ENCODE measurements at regions not wholly inside any gene's neighbourhood (a gene's known extent, or its start where the extent isn't known, plus 50 kb on each side); places are given as distances from the start of the nearest gene placed in this dataset.
A peak's percentile ranks its signal among the peaks of the same experiment; 100 is the strongest.

DNA sequence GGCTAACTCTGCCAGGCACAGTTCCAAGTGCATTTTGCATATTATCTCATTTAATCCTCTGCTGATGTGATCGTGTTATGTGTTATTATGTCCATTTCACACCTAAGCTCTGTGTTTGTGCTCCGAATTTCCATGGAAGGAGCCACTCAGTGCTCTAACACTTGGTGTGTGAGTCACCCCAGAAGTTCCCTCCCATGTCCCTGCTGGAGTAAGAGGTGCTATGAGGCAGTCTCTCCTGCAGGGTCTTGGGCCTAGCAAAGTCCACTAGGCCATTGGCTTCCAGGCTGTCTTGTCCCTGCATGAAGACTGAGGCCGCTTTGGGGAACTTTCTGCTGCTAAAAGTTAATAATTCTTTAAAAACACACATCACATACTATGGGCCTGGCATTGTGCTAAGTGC lies 405.9 kb upstream of the SULF2 start:
- WGBS, result 69% methylated on average over 2 of the region's 3 CpGs
- no peaks in the 10 kb centered on the region for H3K79me1 ChIP-seq (replicated peaks; ENCODE audit: low read length, poor library complexity, severe bottlenecking)

DNA sequence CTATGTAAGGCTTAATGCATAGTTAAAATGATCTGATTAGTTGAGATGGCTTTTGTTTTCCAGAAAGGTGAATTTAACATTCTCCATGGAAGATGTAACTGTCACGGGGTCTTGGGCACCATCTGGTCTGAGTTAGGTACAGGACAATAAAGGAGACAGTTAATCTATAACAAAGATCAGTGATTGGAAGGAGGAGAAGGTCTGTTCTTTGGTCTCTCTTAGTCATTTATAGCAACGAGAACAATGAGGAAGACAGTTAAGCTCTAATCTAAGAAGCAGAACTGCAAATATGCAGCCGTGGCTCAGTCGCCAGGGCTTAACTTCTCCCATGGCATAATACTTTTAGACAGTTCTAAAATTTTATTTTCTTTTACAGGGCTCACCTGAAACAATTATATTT lies 405.5 kb upstream of the SULF2 start:
- no peak overlapping the region for H3K18ac ChIP-seq (ENCODE audit: low read depth in 1 of 2, low read length in 2 of 2)
- no peak overlapping the region for H3K4me3 ChIP-seq (ENCODE audit: insufficient read depth in 1 of 2, low read depth in 1 of 2, low read length in 2 of 2)
- no peaks in the 10 kb centered on the region for H3K79me1 ChIP-seq (replicated peaks; ENCODE audit: low read length, poor library complexity, severe bottlenecking)
- 52% methylated on average over 4 of the region's 4 CpGs for WGBS
- no peak overlapping the region for H3K14ac ChIP-seq (ENCODE audit: low read length in 2 of 2)
- no peak overlapping the region for H2AK5ac ChIP-seq (ENCODE audit: low read length, severe bottlenecking)
- no peak overlapping the region for H3K27ac ChIP-seq (ENCODE audit: low read length, poor library complexity, severe bottlenecking)
- H2BK15ac ChIP-seq (ENCODE audit: low read depth, poor library complexity, severe bottlenecking), result no peak overlapping the region
- H4K91ac ChIP-seq (ENCODE audit: low read length), result no peak overlapping the region
- H2BK5ac ChIP-seq (ENCODE audit: low read depth, low read length, poor library complexity, severe bottlenecking), result no peak overlapping the region
- DNase-seq, result no peak
- no peak overlapping the region for H3K4me2 ChIP-seq (ENCODE audit: low read length, poor library complexity, severe bottlenecking)
- H2BK120ac ChIP-seq (ENCODE audit: low read depth, low read length), result no peak overlapping the region
- H3K9me3 ChIP-seq (ENCODE audit: control insufficient read depth, low read length), result no peaks in the 10 kb centered on the region
- peaks cover 0 to 46% of the 10 kb centered on the region in 2 experiments for H3K27me3 ChIP-seq (ENCODE audit: control insufficient read depth in 1 of 2, insufficient read depth in 1 of 2, low read length in 2 of 2)
- H4K8ac ChIP-seq (ENCODE audit: low read length), result no peak overlapping the region
- no peak overlapping the region for H3K9ac ChIP-seq (ENCODE audit: low read length)
- H3K36me3 ChIP-seq (ENCODE audit: control insufficient read depth in 1 of 2, insufficient read depth in 2 of 2, low read depth in 1 of 2, low read length in 2 of 2), result no peaks in the 10 kb centered on the region
- no peak overlapping the region for H2BK12ac ChIP-seq (ENCODE audit: low read length in 2 of 2)
- H3K4me1 ChIP-seq (ENCODE audit: control insufficient read depth, insufficient read depth, low read depth, low read length), result peaks cover 6% of the 10 kb centered on the region
- H2AFZ ChIP-seq (ENCODE audit: low read depth, low read length), result no peak overlapping the region
- no peak overlapping the region for H3K4ac ChIP-seq (ENCODE audit: low read depth in 1 of 2, low read length in 2 of 2)
- no peak overlapping the region for H3K23ac ChIP-seq (ENCODE audit: low read length in 2 of 2)

More for the DNA sequence above, 405.9 kb upstream of the SULF2 start:
- H3K18ac ChIP-seq (ENCODE audit: low read depth in 1 of 2, low read length in 2 of 2), result no peak overlapping the region
- no peak overlapping the region for H4K91ac ChIP-seq (ENCODE audit: low read length)
- no peak overlapping the region for H2BK15ac ChIP-seq (ENCODE audit: low read depth, poor library complexity, severe bottlenecking)
- no peak overlapping the region for H2AK5ac ChIP-seq (ENCODE audit: low read length, severe bottlenecking)
- peaks cover 6% of the 10 kb centered on the region for H3K4me1 ChIP-seq (ENCODE audit: control insufficient read depth, insufficient read depth, low read depth, low read length)
- H2BK120ac ChIP-seq (ENCODE audit: low read depth, low read length), result no peak overlapping the region
- H3K9me3 ChIP-seq (ENCODE audit: control insufficient read depth, low read length), result no peaks in the 10 kb centered on the region
- H3K27me3 ChIP-seq (ENCODE audit: control insufficient read depth in 1 of 2, insufficient read depth in 1 of 2, low read length in 2 of 2), result peaks cover 0 to 47% of the 10 kb centered on the region in 2 experiments
- H3K9ac ChIP-seq (ENCODE audit: low read length), result no peak overlapping the region
- H4K8ac ChIP-seq (ENCODE audit: low read length), result no peak overlapping the region
- no peak overlapping the region for H3K23ac ChIP-seq (ENCODE audit: low read length in 2 of 2)
- no peak overlapping the region for H3K4me2 ChIP-seq (ENCODE audit: low read length, poor library complexity, severe bottlenecking)
- no peaks in the 10 kb centered on the region for H3K36me3 ChIP-seq (ENCODE audit: control insufficient read depth in 1 of 2, insufficient read depth in 2 of 2, low read depth in 1 of 2, low read length in 2 of 2)
- H2BK12ac ChIP-seq (ENCODE audit: low read length in 2 of 2), result no peak overlapping the region
- no peak overlapping the region for H3K27ac ChIP-seq (ENCODE audit: low read length, poor library complexity, severe bottlenecking)
- DNase-seq, result peak; percentile 18
- H3K14ac ChIP-seq (ENCODE audit: low read length in 2 of 2), result no peak overlapping the region
- no peak overlapping the region for H2AFZ ChIP-seq (ENCODE audit: low read depth, low read length)
- H3K4me3 ChIP-seq (ENCODE audit: insufficient read depth in 1 of 2, low read depth in 1 of 2, low read length in 2 of 2), result no peak overlapping the region
- H3K4ac ChIP-seq (ENCODE audit: low read depth in 1 of 2, low read length in 2 of 2), result no peak overlapping the region
- H2BK5ac ChIP-seq (ENCODE audit: low read depth, low read length, poor library complexity, severe bottlenecking), result no peak overlapping the region

DNA sequence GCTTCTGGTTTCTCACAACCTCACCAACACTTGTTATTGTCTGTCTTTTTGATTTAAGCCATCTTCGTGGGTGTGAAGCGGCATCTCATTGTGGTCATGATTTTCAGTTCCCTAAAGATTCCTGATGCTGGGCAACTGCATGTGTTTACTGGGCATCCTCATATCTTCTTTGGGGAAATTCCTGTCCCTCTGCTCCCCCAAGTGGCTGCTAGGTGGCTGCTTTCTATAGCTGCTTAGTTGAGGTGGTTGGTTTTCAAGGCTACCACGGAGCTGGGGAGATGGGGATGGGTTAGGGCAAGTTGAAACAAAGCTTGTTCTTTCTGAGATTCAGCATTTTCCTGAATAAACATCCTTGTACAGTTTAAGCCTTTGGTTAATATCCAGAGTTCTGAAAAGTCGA lies 403.9 kb upstream of the SULF2 start:
- Histone ChIP-seq H4K91ac (ENCODE audit: low read length) (no peak overlapping the region), H2BK15ac (ENCODE audit: low read depth, poor library complexity, severe bottlenecking) (no peak overlapping the region), H3K9ac (ENCODE audit: low read length) (no peak overlapping the region), H3K23ac (ENCODE audit: low read length in 2 of 2) (no peak overlapping the region), H3K14ac (ENCODE audit: low read length in 2 of 2) (no peak overlapping the region), H2BK120ac (ENCODE audit: low read depth, low read length) (no peak overlapping the region), H3K36me3 (ENCODE audit: control insufficient read depth in 1 of 2, insufficient read depth in 2 of 2, low read depth in 1 of 2, low read length in 2 of 2) (no peaks in the 10 kb centered on the region), H3K4me3 (ENCODE audit: insufficient read depth in 1 of 2, low read depth in 1 of 2, low read length in 2 of 2) (no peak overlapping the region), H2BK5ac (ENCODE audit: low read depth, low read length, poor library complexity, severe bottlenecking) (no peak overlapping the region), H3K9me3 (ENCODE audit: control insufficient read depth, low read length) (no peaks in the 10 kb centered on the region), H3K27me3 (ENCODE audit: control insufficient read depth in 1 of 2, insufficient read depth in 1 of 2, low read length in 2 of 2) (peaks cover 0 to 46% of the 10 kb centered on the region in 2 experiments), H2AFZ (ENCODE audit: low read depth, low read length) (no peak overlapping the region), H3K79me1 (replicated peaks; ENCODE audit: low read length, poor library complexity, severe bottlenecking) (no peaks in the 10 kb centered on the region), H3K4ac (ENCODE audit: low read depth in 1 of 2, low read length in 2 of 2) (no peak overlapping the region), H4K8ac (ENCODE audit: low read length) (no peak overlapping the region), H2BK12ac (ENCODE audit: low read length in 2 of 2) (no peak overlapping the region), H3K27ac (ENCODE audit: low read length, poor library complexity, severe bottlenecking) (no peak overlapping the region), H3K4me1 (ENCODE audit: control insufficient read depth, insufficient read depth, low read depth, low read length) (peaks cover 6% of the 10 kb centered on the region), H3K4me2 (ENCODE audit: low read length, poor library complexity, severe bottlenecking) (no peak overlapping the region), H3K18ac (ENCODE audit: low read depth in 1 of 2, low read length in 2 of 2) (no peak overlapping the region), H2AK5ac (ENCODE audit: low read length, severe bottlenecking) (no peak overlapping the region)
- 73% methylated on average over 4 of the region's 4 CpGs for WGBS
- DNase-seq, result peak; percentile 25

DNA sequence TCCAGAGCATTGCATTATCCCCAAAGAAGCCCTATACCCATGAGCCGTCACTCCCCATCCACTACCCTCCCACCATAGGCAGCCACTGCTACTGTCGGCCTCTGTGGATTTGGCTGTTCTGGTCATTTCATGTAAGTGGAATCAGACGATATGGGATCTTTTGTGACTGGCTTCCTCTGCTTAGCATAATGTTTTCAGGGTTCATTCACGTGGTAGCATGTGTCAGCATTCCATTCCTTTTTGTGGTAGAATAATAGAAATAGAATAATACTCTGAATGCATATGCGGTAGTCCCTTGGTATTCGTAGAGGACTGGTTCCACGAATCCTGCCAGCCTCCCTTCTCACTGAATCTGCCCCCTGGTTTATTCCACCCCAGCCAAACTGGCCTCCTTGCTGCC lies 402.6 kb upstream of the SULF2 start:
- Histone ChIP-seq H3K23ac (ENCODE audit: low read length in 2 of 2) (no peak overlapping the region), H3K14ac (ENCODE audit: low read length in 2 of 2) (no peak overlapping the region), H3K4me3 (ENCODE audit: insufficient read depth in 1 of 2, low read depth in 1 of 2, low read length in 2 of 2) (no peak overlapping the region), H3K27ac (ENCODE audit: low read length, poor library complexity, severe bottlenecking) (no peak overlapping the region), H3K36me3 (ENCODE audit: control insufficient read depth in 1 of 2, insufficient read depth in 2 of 2, low read depth in 1 of 2, low read length in 2 of 2) (no peaks in the 10 kb centered on the region), H4K8ac (ENCODE audit: low read length) (no peak overlapping the region), H3K4ac (ENCODE audit: low read depth in 1 of 2, low read length in 2 of 2) (no peak overlapping the region), H2BK12ac (ENCODE audit: low read length in 2 of 2) (no peak overlapping the region), H2BK5ac (ENCODE audit: low read depth, low read length, poor library complexity, severe bottlenecking) (no peak overlapping the region), H3K9ac (ENCODE audit: low read length) (no peak overlapping the region), H2AK5ac (ENCODE audit: low read length, severe bottlenecking) (no peak overlapping the region), H2AFZ (ENCODE audit: low read depth, low read length) (no peak overlapping the region), H3K27me3 (ENCODE audit: control insufficient read depth in 1 of 2, insufficient read depth in 1 of 2, low read length in 2 of 2) (peaks cover 0 to 44% of the 10 kb centered on the region in 2 experiments), H4K91ac (ENCODE audit: low read length) (no peak overlapping the region), H3K4me1 (ENCODE audit: control insufficient read depth, insufficient read depth, low read depth, low read length) (peaks cover 6% of the 10 kb centered on the region), H3K4me2 (ENCODE audit: low read length, poor library complexity, severe bottlenecking) (no peak overlapping the region), H3K9me3 (ENCODE audit: control insufficient read depth, low read length) (no peaks in the 10 kb centered on the region), H2BK120ac (ENCODE audit: low read depth, low read length) (no peak overlapping the region), H3K18ac (ENCODE audit: low read depth in 1 of 2, low read length in 2 of 2) (no peak overlapping the region), H3K79me1 (replicated peaks; ENCODE audit: low read length, poor library complexity, severe bottlenecking) (no peaks in the 10 kb centered on the region), H2BK15ac (ENCODE audit: low read depth, poor library complexity, severe bottlenecking) (no peak overlapping the region)
- 86% methylated on average over 7 of the region's 7 CpGs for whole genome bisulfite sequencing
- DNase-seq, result no peak
